HCT116 (cell line): ENCODE measurements at regions not wholly inside any gene's neighbourhood (a gene's known extent, or its start where the extent isn't known, plus 50 kb on each side); places are given as distances from the start of the nearest gene placed in this dataset.
"Not testable (repeated sequence)": the region's sequence is repeated elsewhere in the genome, so short reads cannot be mapped to it uniquely, and the experiment has no call there.

ENCODE experiments used
- ATAC-seq: fragments of 200-7000 bp; cut with Tn5 transposase; 2 replicates; pipeline ENCODE4 v1.9.1; 2020; ENCODE audit warnings: mild to moderate bottlenecking, moderate library complexity
- BruUV-seq: library from RNA; stranded (reverse); fragments of 400-500 nt; replicated peaks from 2 replicates; lab custom pipeline; 2021; lab: Mats Ljungman, UMichigan
- CTCF ChIA-PET: fragments of 300-600 bp; sonication (Branson Sonifier 250); formaldehyde crosslinking; loops from one replicate; lab custom pipeline; 2021; ENCODE audit warnings: antibody characterized with exemption; lab: Charles Lee
- POLR2A ChIA-PET: fragments of 300-600, 350-600 bp; sonication (Branson Sonifier 250); formaldehyde crosslinking; loops from one replicate; lab custom pipeline; 2021; ENCODE audit warnings: antibody characterized with exemption; lab: Charles Lee
- RAD21 ChIA-PET, 2 experiments: fragments of 300-600 bp; sonication (Branson Sonifier 250); formaldehyde crosslinking; loops; one replicate each; lab custom pipeline; 2023; ENCODE audit warnings: low total read pairs in 2 of 2; ENCODE audit not compliant: uncharacterized antibody in 2 of 2, unreplicated experiment in 2 of 2, low non-redundant PET in 1 of 2; lab: Charles Lee
- DNase-seq: peaks from one replicate; pipeline ENCODE4 v3.0.0-alpha.2; 2010; ENCODE audit warnings: low read depth, low spot score
- H2AFZ ChIP-seq: fragments of 200-600 bp; shearing (Covaris generic), sonication (generic); 2 replicates; pipeline ENCODE4 v1.6.1; 2017; ENCODE audit warnings: low read depth, mixed run types, mixed read lengths, antibody characterized with exemption, low read length; ENCODE audit not compliant: poor library complexity, severe bottlenecking
- H3K27ac ChIP-seq: 2 replicates; pipeline ENCODE4 v1.5.1; 2012; ENCODE audit warnings: low read depth, low read length
- H3K27me3 ChIP-seq: fragments of 200-600 bp; sonication (generic); 2 replicates; pipeline ENCODE4 v1.6.1; 2016; ENCODE audit warnings: mixed run types, low read length, mixed read lengths; ENCODE audit not compliant: insufficient read depth
- H3K36me3 ChIP-seq, 2 experiments: fragments of 200-500 bp in 1 of 2; fragments of 200-600 bp in 1 of 2; sonication (Bioruptor generic) in 1 of 2; sonication (generic) in 1 of 2; 2 replicates each; pipeline versions ENCODE4 v1.5.1 to v1.6.1; 2014 to 2016; ENCODE audit warnings: low read length in 2 of 2, inconsistent platforms in 1 of 2, mixed read lengths in 1 of 2, mixed run types in 1 of 2; ENCODE audit not compliant: insufficient read depth in 2 of 2, control insufficient read depth in 1 of 2
- H3K4me1 ChIP-seq, 2 experiments: fragments of 200-600 bp in 1 of 2; sonication (generic) in 1 of 2; 2 replicates each; pipeline versions ENCODE4 v1.5.1 to v1.6.1; 2012 to 2017; ENCODE audit warnings: low read length in 2 of 2, inconsistent platforms in 1 of 2, mild to moderate bottlenecking in 1 of 2, mixed read lengths in 1 of 2, mixed run types in 1 of 2, moderate library complexity in 1 of 2; ENCODE audit not compliant: insufficient read depth in 2 of 2, control insufficient read depth in 1 of 2
- H3K4me2 ChIP-seq: fragments of 200-600 bp; sonication (generic); 2 replicates; pipeline ENCODE4 v1.6.1; 2017; ENCODE audit warnings: mixed run types, low read length, mixed read lengths
- H3K4me3 ChIP-seq, 2 experiments: fragments of 200-600 bp in 1 of 2; sonication (generic) in 1 of 2; replicated peaks in 1 of 2; 2 replicates each; pipeline ENCODE4 v1.5.1; 2011 to 2016; ENCODE audit warnings: low read length in 2 of 2, control low read depth in 1 of 2, low read depth in 1 of 2, mild to moderate bottlenecking in 1 of 2, mixed read lengths in 1 of 2, mixed run types in 1 of 2
- H3K79me2 ChIP-seq: fragments of 200-600 bp; sonication (generic); 2 replicates; pipeline ENCODE4 v1.6.1; 2017; ENCODE audit warnings: mild to moderate bottlenecking, mixed run types, low read length, moderate library complexity, mixed read lengths; ENCODE audit not compliant: insufficient read depth
- H3K9ac ChIP-seq: fragments of 200-600 bp; sonication (generic); 2 replicates; pipeline ENCODE4 v1.6.1; 2016; ENCODE audit warnings: low read length, mixed read lengths
- H3K9me2 ChIP-seq: fragments of 200-600 bp; sonication (generic), shearing (Covaris generic); 2 replicates; pipeline ENCODE4 v1.6.1; 2017; ENCODE audit warnings: mixed run types, mild to moderate bottlenecking, moderate library complexity; ENCODE audit not compliant: insufficient read depth
- H3K9me3 ChIP-seq, 2 experiments: fragments of 200-500 bp in 1 of 2; fragments of 200-600 bp in 1 of 2; sonication (Bioruptor generic) in 1 of 2; sonication (generic) in 1 of 2; 2 replicates each; pipeline ENCODE4 v1.6.1; 2014 to 2017; ENCODE audit warnings: low read length in 2 of 2, mixed read lengths in 2 of 2, inconsistent platforms in 1 of 2, low read depth in 1 of 2, mild to moderate bottlenecking in 1 of 2, mixed run types in 1 of 2, moderate library complexity in 1 of 2; ENCODE audit not compliant: control insufficient read depth in 1 of 2, insufficient read depth in 1 of 2
- H4K20me1 ChIP-seq: fragments of 200-600 bp; sonication (generic), shearing (Covaris generic); 2 replicates; pipeline ENCODE4 v1.6.1; 2017; ENCODE audit warnings: mixed run types, mild to moderate bottlenecking, moderate library complexity; ENCODE audit not compliant: insufficient read depth
- CBX3 ChIP-seq: IDR thresholded peaks from 2 replicates; pipeline ENCODE4 v1.6.1; 2012; ENCODE audit warnings: low read depth
- CTCF ChIP-seq, 3 experiments: fragments of 200-600 bp in 1 of 3; sonication (generic) in 1 of 3; IDR thresholded peaks in 2 of 3; conservative IDR thresholded peaks in 1 of 3; 2 replicates each; pipeline ENCODE4 v1.5.1; 2012 to 2017; ENCODE audit warnings: low read depth in 2 of 3, low read length in 2 of 3, antibody characterized with exemption in 1 of 3, borderline replicate concordance in 1 of 3, control low read depth in 1 of 3, mild to moderate bottlenecking in 1 of 3, mixed read lengths in 1 of 3, mixed run types in 1 of 3, moderate library complexity in 1 of 3; ENCODE audit not compliant: insufficient read depth in 1 of 3
- ELF1 ChIP-seq: IDR thresholded peaks from 2 replicates; pipeline ENCODE4 v1.6.1; 2012; ENCODE audit warnings: low read depth, borderline replicate concordance
- EZH2phosphoT487 ChIP-seq: fragments of 200-600 bp; IDR thresholded peaks from 2 replicates; pipeline ENCODE4 v1.6.1; 2018; ENCODE audit warnings: antibody characterized with exemption, borderline replicate concordance
- FOSL1 ChIP-seq: IDR thresholded peaks from 2 replicates; pipeline ENCODE4 v1.6.1; 2012; ENCODE audit warnings: low read depth
- POLR2A ChIP-seq: IDR thresholded peaks from 2 replicates; pipeline ENCODE4 v1.7.0; 2011; ENCODE audit warnings: borderline replicate concordance; ENCODE audit not compliant: insufficient read depth, insufficient read length; ENCODE audit errors: extremely low read depth
- POLR2AphosphoS5 ChIP-seq: IDR thresholded peaks from 2 replicates; pipeline ENCODE4 v1.6.1; 2011; ENCODE audit warnings: mild to moderate bottlenecking, low read depth, low read length, moderate library complexity
- RAD21 ChIP-seq: IDR thresholded peaks from 2 replicates; pipeline ENCODE4 v1.6.1; 2012; ENCODE audit warnings: low read depth, mild to moderate bottlenecking
- REST ChIP-seq: IDR thresholded peaks from 2 replicates; pipeline ENCODE4 v1.6.1; 2012; ENCODE audit warnings: low read depth
- SP1 ChIP-seq: IDR thresholded peaks from 2 replicates; pipeline ENCODE4 v1.6.1; 2012; ENCODE audit warnings: low read depth
- YY1 ChIP-seq: IDR thresholded peaks from 2 replicates; pipeline ENCODE4 v1.6.1; 2011; ENCODE audit warnings: low read length, low read depth, moderate library complexity, mild to moderate bottlenecking; ENCODE audit not compliant: insufficient replicate concordance; ENCODE audit errors: extremely low read depth
- ZBTB33 ChIP-seq: IDR thresholded peaks from 2 replicates; pipeline ENCODE4 v1.6.1; 2011; ENCODE audit warnings: mild to moderate bottlenecking, low read length, moderate library complexity; ENCODE audit not compliant: insufficient replicate concordance; ENCODE audit errors: extremely low read depth
- ZNF274 ChIP-seq: fragments of 200-500 bp; sonication (Bioruptor generic); IDR thresholded peaks from 2 replicates; pipeline ENCODE4 v1.6.1; 2014; ENCODE audit warnings: mild to moderate bottlenecking, low read depth, low read length, inconsistent platforms
- intact Hi-C: fragments of 100-400 bp; cut with micrococcal nuclease; formaldehyde crosslinking; loops from 2 replicates; pipeline ENCODE4 v1.10.0; 2022

- ATAC-seq, result no peak
- no peaks in the 10 kb centered on the region for H3K79me2 ChIP-seq
- no peak overlapping the region for H3K9ac ChIP-seq
- no TSS peak for BruUV-seq
- no peak overlapping the region for H3K4me3 ChIP-seq
- no peak for DNase-seq
- ChIA-PET CTCF (no interaction called here), RAD21 (no interaction called here), POLR2A (no interaction called here)
- H4K20me1 ChIP-seq, result no peaks in the 10 kb centered on the region
- no peak overlapping the region for H3K27ac ChIP-seq
- TF ChIP-seq CTCF (IDR thresholded peaks at IDR 0.05 in 2 of 3, conservative IDR thresholded peaks at IDR 0.05 in 1 of 3; ENCODE audit: borderline replicate concordance in 1 of 3, insufficient read depth in 1 of 3, low read depth in 2 of 3, low read length in 2 of 3) (no peak), ZNF274 (no peak), POLR2AphosphoS5 (no peak), POLR2A (no peak), RAD21 (no peak), YY1 (no peak), ELF1 (no peak), SP1 (no peak), FOSL1 (no peak), CBX3 (no peak), EZH2phosphoT487 (no peak), ZBTB33 (no peak), REST (no peak)
- H3K9me3 ChIP-seq, result no peaks in the 10 kb centered on the region
- intact Hi-C loops, result no loop called here
- no peaks in the 10 kb centered on the region for H3K4me1 ChIP-seq
- no peaks in the 10 kb centered on the region for H3K27me3 ChIP-seq
- H2AFZ ChIP-seq, result no peak overlapping the region
- no peaks in the 10 kb centered on the region for H3K36me3 ChIP-seq
- H3K9me2 ChIP-seq, result no peaks in the 10 kb centered on the region
- no peak overlapping the region for H3K4me2 ChIP-seq
Observed at GRCh38 chrX:65392284-65392683, 142.3 kb downstream of the LAS1L start.

GRCh38 chrX:65389120-65389519 lies 145.5 kb downstream of the LAS1L start:
- BruUV-seq, H3K4me3 ChIP-seq, H2AFZ ChIP-seq, H4K20me1 ChIP-seq, H3K9ac ChIP-seq, H3K9me2 ChIP-seq, intact Hi-C loops, H3K4me2 ChIP-seq, DNase-seq, POLR2A ChIA-PET, H3K9me3 ChIP-seq, H3K36me3 ChIP-seq, H3K27ac ChIP-seq, CTCF ChIA-PET, RAD21 ChIA-PET, H3K4me1 ChIP-seq, ATAC-seq, H3K27me3 ChIP-seq, H3K79me2 ChIP-seq: not testable (repeated sequence)
